Gastrocnemius medialis (tissue), 4 donors: ENCODE measurements at regions not wholly inside any gene's neighbourhood (a gene's known extent, or its start where the extent isn't known, plus 50 kb on each side); places are given as distances from the start of the nearest gene placed in this dataset.

Experiments
- ATAC-seq, 2 donors: fragments of 150-250 bp; one replicate each; pipeline ENCODE4 v1.9.1; 2016
- DNase-seq, 2 donors: peaks; one replicate each; pipeline ENCODE4 v3.0.0-alpha.2; 2019
- H3K27ac ChIP-seq, 4 donors: fragments of 200-600 bp; sonication (generic); 1 replicate in 1 of 4; 2 replicates in 3 of 4; pipeline ENCODE4 v1.5.1; 2016 to 2018; ENCODE audit warnings: mild to moderate bottlenecking in 2 of 4, moderate library complexity in 1 of 4
- H3K27me3 ChIP-seq, 3 donors: fragments of 200-600 bp; sonication (generic) in 2 of 3; 1 replicate in 1 of 3; 2 replicates in 2 of 3; pipeline versions ENCODE4 v1.5.1 to v1.6.0; 2016 to 2019; ENCODE audit warnings: mild to moderate bottlenecking in 1 of 3, moderate library complexity in 1 of 3
- H3K36me3 ChIP-seq, 2 donors: fragments of 200-600 bp; sonication (generic) in 1 of 2; one replicate each; pipeline ENCODE4 v1.5.1; 2017 to 2018
- H3K4me1 ChIP-seq, 2 donors: fragments of 200-600 bp; sonication (generic) in 1 of 2; one replicate each; pipeline ENCODE4 v1.5.1; 2016 to 2017; ENCODE audit warnings: mild to moderate bottlenecking in 2 of 2
- H3K4me3 ChIP-seq, 4 donors: fragments of 200-600 bp; sonication (generic) in 3 of 4; 1 replicate in 1 of 4; 2 replicates in 3 of 4; pipeline ENCODE4 v1.5.1; 2016 to 2019; ENCODE audit warnings: mild to moderate bottlenecking in 2 of 4
- H3K9me3 ChIP-seq, 3 donors: fragments of 200-600 bp; sonication (generic) in 2 of 3; 1 replicate in 1 of 3; 2 replicates in 2 of 3; pipeline ENCODE4 v1.5.1; 2016 to 2019
- CTCF ChIP-seq, 5 experiments: fragments of 450-650 bp in 3 of 5; fragments of 200-600 bp in 2 of 5; sonication (generic) in 2 of 5; IDR thresholded peaks in 4 of 5; conservative IDR thresholded peaks in 1 of 5; 1 replicate in 4 of 5; 2 replicates in 1 of 5; pipeline ENCODE4 v1.5.1; 2016 to 2019; ENCODE audit warnings: antibody characterized with exemption in 5 of 5, mild to moderate bottlenecking in 3 of 5, moderate library complexity in 3 of 5
- POLR2A ChIP-seq, 2 donors: fragments of 450-650 bp; IDR thresholded peaks; one replicate each; pipeline ENCODE4 v1.6.1; 2017; ENCODE audit warnings: antibody characterized with exemption in 2 of 2, mild to moderate bottlenecking in 2 of 2, moderate library complexity in 2 of 2
- in situ Hi-C, 4 donors: fragments of 200-750 bp; cut with MboI; loops; one replicate each; pipeline versions ENCODE4 v1.15.0 to v1.8.0; 2017; ENCODE audit warnings: low sequenced_read_pairs in 4 of 4
- intact Hi-C: fragments of 100-400 bp; cut with DNase I; formaldehyde crosslinking; loops from one replicate; pipeline ENCODE4 v1.15.1; 2023; ENCODE audit warnings: low total_unique reads

- no peaks in the 10 kb centered on the region for H3K9me3 ChIP-seq
- peak overlapping the region in 3 of 4 donors; percentile 35 to 80 (median 51) for H3K27ac ChIP-seq
- intact Hi-C loops (no loop called here), in situ Hi-C loops (no loop called here)
- DNase-seq: no peak
- H3K36me3 ChIP-seq: no peaks in the 10 kb centered on the region
- H3K4me3 ChIP-seq: no peak overlapping the region
- H3K27me3 ChIP-seq: no peaks in the 10 kb centered on the region
- TF ChIP-seq CTCF (IDR thresholded peaks at IDR 0.05 in 4 of 5, conservative IDR thresholded peaks at IDR 0.05 in 1 of 5): no peak
- TF ChIP-seq POLR2A (IDR thresholded peaks at IDR 0.05): no peak
- ATAC-seq: no peak
- H3K4me1 ChIP-seq: peaks cover 0 to 9% of the 10 kb centered on the region in 2 donors
Observed at GRCh38 chr14:106848330-106849121, 1322.1 kb downstream of the TMEM121 start.

GRCh38 chr14:106850913-106851825 is 1324.8 kb downstream of the TMEM121 start:
- Histone ChIP-seq H3K27ac (no peak overlapping the region), H3K27me3 (no peaks in the 10 kb centered on the region), H3K4me3 (no peak overlapping the region), H3K4me1 (peaks cover 0 to 9% of the 10 kb centered on the region in 2 donors), H3K36me3 (no peaks in the 10 kb centered on the region), H3K9me3 (no peaks in the 10 kb centered on the region)
- ATAC-seq: no peak
- TF ChIP-seq POLR2A (IDR thresholded peaks at IDR 0.05) (no peak), CTCF (IDR thresholded peaks at IDR 0.05 in 4 of 5, conservative IDR thresholded peaks at IDR 0.05 in 1 of 5) (no peak)
- DNase-seq: no peak
- intact Hi-C loops (no loop called here), in situ Hi-C loops (no loop called here)

- DNase-seq (no peak), ATAC-seq (no peak)
- no peaks in the 10 kb centered on the region for H3K36me3 ChIP-seq
Observed at GRCh38 chr14:106872611-106873446, 1346.4 kb downstream of the TMEM121 start.

More at GRCh38 chr14:106872611-106873446, 1346.4 kb downstream of the TMEM121 start:
- no peak for TF ChIP-seq POLR2A (IDR thresholded peaks at IDR 0.05)
- peak in 2 of 5 experiments; percentile 24 to 33 for TF ChIP-seq CTCF (IDR thresholded peaks at IDR 0.05 in 4 of 5, conservative IDR thresholded peaks at IDR 0.05 in 1 of 5)
- H3K27me3 ChIP-seq: peaks cover 0 to 4% (median 0%) of the 10 kb centered on the region in 3 donors
- intact Hi-C loops: no loop called here
- H3K9me3 ChIP-seq: no peaks in the 10 kb centered on the region
- no peaks in the 10 kb centered on the region for H3K4me1 ChIP-seq
- no peak overlapping the region for H3K27ac ChIP-seq
- no peak overlapping the region for H3K4me3 ChIP-seq
- in situ Hi-C loops: no loop called here
